ENCODE measurements at regions not wholly inside any gene's neighbourhood (a gene's known extent, or its start where the extent isn't known, plus 50 kb on each side); places are given as distances from the start of the nearest gene placed in this dataset.

DNA sequence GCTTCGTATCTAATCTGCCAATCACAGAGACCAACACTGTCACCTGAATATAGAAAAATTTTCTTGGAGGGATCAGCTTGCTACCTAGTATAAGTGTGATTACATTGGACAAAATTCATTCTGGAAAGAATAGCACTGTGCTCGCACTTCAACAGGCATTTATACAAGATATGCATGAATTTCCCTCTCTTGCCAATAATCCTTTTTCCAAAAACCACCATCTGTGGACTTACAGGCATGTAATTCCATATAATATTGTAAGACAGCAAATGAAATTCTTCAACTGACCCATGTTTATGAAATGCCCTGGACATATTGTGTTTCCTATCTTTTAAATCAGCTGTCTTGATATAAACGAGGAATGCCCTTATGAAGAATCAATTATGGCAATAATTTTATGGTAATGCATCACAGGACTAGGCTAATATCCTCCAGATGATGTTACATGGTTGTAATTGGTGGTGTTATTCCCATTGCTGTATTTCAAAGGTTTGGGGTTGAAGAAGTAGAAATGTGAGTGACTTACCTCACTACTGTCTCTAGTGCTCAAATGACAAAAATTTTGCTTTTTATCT, 861.4 kb upstream of the NECTIN3 start:
- no peak for DNase-seq (ENCODE audit: low spot score)
- no peaks in the 10 kb centered on the region for H3K27me3 ChIP-seq (replicated peaks; ENCODE audit: insufficient read depth)
- no peak overlapping the region for H3K27ac ChIP-seq
- H3K9me3 ChIP-seq: no peaks in the 10 kb centered on the region
- no peak overlapping the region for H3K4me3 ChIP-seq
- no peaks in the 10 kb centered on the region for H3K4me1 ChIP-seq (replicated peaks)
- no peaks in the 10 kb centered on the region for H3K36me3 ChIP-seq
- TF ChIP-seq, protein P1, sequence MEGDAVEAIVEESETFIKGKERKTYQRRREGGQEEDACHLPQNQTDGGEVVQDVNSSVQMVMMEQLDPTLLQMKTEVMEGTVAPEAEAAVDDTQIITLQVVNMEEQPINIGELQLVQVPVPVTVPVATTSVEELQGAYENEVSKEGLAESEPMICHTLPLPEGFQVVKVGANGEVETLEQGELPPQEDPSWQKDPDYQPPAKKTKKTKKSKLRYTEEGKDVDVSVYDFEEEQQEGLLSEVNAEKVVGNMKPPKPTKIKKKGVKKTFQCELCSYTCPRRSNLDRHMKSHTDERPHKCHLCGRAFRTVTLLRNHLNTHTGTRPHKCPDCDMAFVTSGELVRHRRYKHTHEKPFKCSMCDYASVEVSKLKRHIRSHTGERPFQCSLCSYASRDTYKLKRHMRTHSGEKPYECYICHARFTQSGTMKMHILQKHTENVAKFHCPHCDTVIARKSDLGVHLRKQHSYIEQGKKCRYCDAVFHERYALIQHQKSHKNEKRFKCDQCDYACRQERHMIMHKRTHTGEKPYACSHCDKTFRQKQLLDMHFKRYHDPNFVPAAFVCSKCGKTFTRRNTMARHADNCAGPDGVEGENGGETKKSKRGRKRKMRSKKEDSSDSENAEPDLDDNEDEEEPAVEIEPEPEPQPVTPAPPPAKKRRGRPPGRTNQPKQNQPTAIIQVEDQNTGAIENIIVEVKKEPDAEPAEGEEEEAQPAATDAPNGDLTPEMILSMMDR (IDR thresholded peaks at IDR 0.05): no peak
- TF ChIP-seq POLR2AphosphoS5 (IDR thresholded peaks at IDR 0.05): no peak
- TF ChIP-seq POLR2A (IDR thresholded peaks at IDR 0.05): no peak
- 77% methylated on average over 3 of the region's 3 CpGs for WGBS
- intact Hi-C loops (cut with DNase I): no loop called here

GRCh38 chr3:110226645-110227044, 845.0 kb upstream of the NECTIN3 start:
- WGBS: 92% methylated on average over 1 of the region's 1 CpG
- DNase-seq (ENCODE audit: low spot score): no peak

DNA sequence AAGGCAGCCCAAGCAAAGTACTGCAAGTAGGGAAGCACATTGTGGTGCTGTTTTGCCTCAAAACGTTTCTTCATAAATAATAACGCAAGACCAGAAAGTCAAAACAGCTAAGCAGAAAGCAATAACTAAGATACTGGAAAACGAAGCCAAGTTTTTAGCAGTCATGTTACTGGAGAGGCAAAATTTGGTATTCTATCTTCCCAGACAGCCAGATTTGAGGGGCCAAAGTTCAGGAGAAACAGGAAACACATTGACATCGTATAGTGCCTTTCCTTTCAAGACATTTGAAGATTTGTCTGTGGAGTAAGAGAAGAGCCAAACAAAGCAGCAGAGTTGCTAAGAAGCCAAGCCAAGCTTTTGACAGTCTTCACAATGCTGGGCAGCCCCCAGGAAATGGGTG, 843.6 kb upstream of the NECTIN3 start:
- intact Hi-C loops (cut with DNase I): no loop called here
- no peaks in the 10 kb centered on the region for H3K27me3 ChIP-seq (replicated peaks; ENCODE audit: insufficient read depth)
- WGBS: 71% methylated on average over 4 of the region's 4 CpGs
- H3K4me1 ChIP-seq (replicated peaks): no peaks in the 10 kb centered on the region
- DNase-seq (ENCODE audit: low spot score): no peak
- H3K4me3 ChIP-seq: no peak overlapping the region
- H3K27ac ChIP-seq: no peak overlapping the region
- TF ChIP-seq, protein P1 (IDR thresholded peaks at IDR 0.05): no peak
- TF ChIP-seq POLR2A (IDR thresholded peaks at IDR 0.05) (no peak), POLR2AphosphoS5 (IDR thresholded peaks at IDR 0.05) (no peak)
- H3K36me3 ChIP-seq: no peaks in the 10 kb centered on the region
- no peaks in the 10 kb centered on the region for H3K9me3 ChIP-seq

More at GRCh38 chr3:110226645-110227044, 845.0 kb upstream of the NECTIN3 start:
- H3K9me3 ChIP-seq: no peaks in the 10 kb centered on the region
- no peak overlapping the region for H3K27ac ChIP-seq
- no peak overlapping the region for H3K4me3 ChIP-seq
- intact Hi-C loops (cut with DNase I): no loop called here
- no peaks in the 10 kb centered on the region for H3K27me3 ChIP-seq (replicated peaks; ENCODE audit: insufficient read depth)
- no peaks in the 10 kb centered on the region for H3K4me1 ChIP-seq (replicated peaks)
- no peaks in the 10 kb centered on the region for H3K36me3 ChIP-seq
- TF ChIP-seq POLR2A (IDR thresholded peaks at IDR 0.05) (no peak), POLR2AphosphoS5 (IDR thresholded peaks at IDR 0.05) (no peak)
- TF ChIP-seq, protein P1 (IDR thresholded peaks at IDR 0.05): no peak

- no peak overlapping the region for H3K27ac ChIP-seq
- intact Hi-C loops (cut with DNase I): no loop called here
- H3K36me3 ChIP-seq: no peaks in the 10 kb centered on the region
- TF ChIP-seq POLR2A (IDR thresholded peaks at IDR 0.05): no peak
- no peak for TF ChIP-seq POLR2AphosphoS5 (IDR thresholded peaks at IDR 0.05)
- TF ChIP-seq, protein P1 (IDR thresholded peaks at IDR 0.05): no peak
- H3K4me1 ChIP-seq (replicated peaks): no peaks in the 10 kb centered on the region
- no peak overlapping the region for H3K4me3 ChIP-seq
- WGBS: 93% methylated on average over 4 of the region's 4 CpGs
- H3K27me3 ChIP-seq (replicated peaks; ENCODE audit: insufficient read depth): no peaks in the 10 kb centered on the region
- no peak for DNase-seq (ENCODE audit: low spot score)
- H3K9me3 ChIP-seq: no peaks in the 10 kb centered on the region
Observed at GRCh38 chr3:110234831-110235230, 836.8 kb upstream of the NECTIN3 start.

GRCh38 chr3:110236976-110237610, 834.5 kb upstream of the NECTIN3 start:
- Histone ChIP-seq H3K27me3 (replicated peaks; ENCODE audit: insufficient read depth) (no peaks in the 10 kb centered on the region), H3K36me3 (no peaks in the 10 kb centered on the region), H3K27ac (no peak overlapping the region), H3K4me3 (no peak overlapping the region), H3K9me3 (no peaks in the 10 kb centered on the region), H3K4me1 (replicated peaks) (no peaks in the 10 kb centered on the region)
- DNase-seq (ENCODE audit: low spot score): no peak
- intact Hi-C loops (cut with DNase I): no loop called here
- whole genome bisulfite sequencing: 53% methylated on average over 3 of the region's 3 CpGs
- TF ChIP-seq POLR2AphosphoS5 (IDR thresholded peaks at IDR 0.05) (no peak), POLR2A (IDR thresholded peaks at IDR 0.05) (no peak)
- TF ChIP-seq, protein P1 (IDR thresholded peaks at IDR 0.05): no peak

Data from prostate gland (tissue), 2 donors.